ENCODE measurements at regions not wholly inside any gene's neighbourhood (a gene's known extent, or its start where the extent isn't known, plus 50 kb on each side); places are given as distances from the start of the nearest gene placed in this dataset.
"Not testable (repeated sequence)": the region's sequence is repeated elsewhere in the genome, so short reads cannot be mapped to it uniquely, and the experiment has no call there.

DNA sequence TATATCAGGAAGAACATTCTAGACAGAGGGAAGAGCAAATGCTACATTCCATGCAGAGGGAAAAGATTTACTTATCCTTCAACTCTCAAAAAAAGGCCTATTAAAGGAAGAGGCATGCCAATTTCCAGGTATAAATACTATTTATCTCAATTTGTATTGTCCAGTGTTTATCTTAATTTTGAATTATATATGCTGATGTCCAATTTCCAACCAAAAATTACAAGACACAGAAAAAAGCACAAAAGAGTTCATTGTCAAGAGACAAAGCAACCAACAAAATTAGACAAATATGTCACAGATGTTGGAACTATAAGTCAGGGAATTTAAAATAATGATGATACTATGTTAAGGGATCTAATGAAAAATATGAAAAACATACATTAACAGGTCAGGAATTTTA lies 286.6 kb upstream of the SFSWAP start:
- no peak for DNase-seq (ENCODE audit: low spot score)
- in situ Hi-C loops (cut with MboI; ENCODE audit: low sequenced_read_pairs, unreplicated experiment): no loop called here
- TF ChIP-seq, protein P1, sequence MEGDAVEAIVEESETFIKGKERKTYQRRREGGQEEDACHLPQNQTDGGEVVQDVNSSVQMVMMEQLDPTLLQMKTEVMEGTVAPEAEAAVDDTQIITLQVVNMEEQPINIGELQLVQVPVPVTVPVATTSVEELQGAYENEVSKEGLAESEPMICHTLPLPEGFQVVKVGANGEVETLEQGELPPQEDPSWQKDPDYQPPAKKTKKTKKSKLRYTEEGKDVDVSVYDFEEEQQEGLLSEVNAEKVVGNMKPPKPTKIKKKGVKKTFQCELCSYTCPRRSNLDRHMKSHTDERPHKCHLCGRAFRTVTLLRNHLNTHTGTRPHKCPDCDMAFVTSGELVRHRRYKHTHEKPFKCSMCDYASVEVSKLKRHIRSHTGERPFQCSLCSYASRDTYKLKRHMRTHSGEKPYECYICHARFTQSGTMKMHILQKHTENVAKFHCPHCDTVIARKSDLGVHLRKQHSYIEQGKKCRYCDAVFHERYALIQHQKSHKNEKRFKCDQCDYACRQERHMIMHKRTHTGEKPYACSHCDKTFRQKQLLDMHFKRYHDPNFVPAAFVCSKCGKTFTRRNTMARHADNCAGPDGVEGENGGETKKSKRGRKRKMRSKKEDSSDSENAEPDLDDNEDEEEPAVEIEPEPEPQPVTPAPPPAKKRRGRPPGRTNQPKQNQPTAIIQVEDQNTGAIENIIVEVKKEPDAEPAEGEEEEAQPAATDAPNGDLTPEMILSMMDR (IDR thresholded peaks at IDR 0.05; ENCODE audit: borderline replicate concordance, control extremely low read depth, extremely low read depth, insufficient read depth, missing control alignments): no peak

DNA sequence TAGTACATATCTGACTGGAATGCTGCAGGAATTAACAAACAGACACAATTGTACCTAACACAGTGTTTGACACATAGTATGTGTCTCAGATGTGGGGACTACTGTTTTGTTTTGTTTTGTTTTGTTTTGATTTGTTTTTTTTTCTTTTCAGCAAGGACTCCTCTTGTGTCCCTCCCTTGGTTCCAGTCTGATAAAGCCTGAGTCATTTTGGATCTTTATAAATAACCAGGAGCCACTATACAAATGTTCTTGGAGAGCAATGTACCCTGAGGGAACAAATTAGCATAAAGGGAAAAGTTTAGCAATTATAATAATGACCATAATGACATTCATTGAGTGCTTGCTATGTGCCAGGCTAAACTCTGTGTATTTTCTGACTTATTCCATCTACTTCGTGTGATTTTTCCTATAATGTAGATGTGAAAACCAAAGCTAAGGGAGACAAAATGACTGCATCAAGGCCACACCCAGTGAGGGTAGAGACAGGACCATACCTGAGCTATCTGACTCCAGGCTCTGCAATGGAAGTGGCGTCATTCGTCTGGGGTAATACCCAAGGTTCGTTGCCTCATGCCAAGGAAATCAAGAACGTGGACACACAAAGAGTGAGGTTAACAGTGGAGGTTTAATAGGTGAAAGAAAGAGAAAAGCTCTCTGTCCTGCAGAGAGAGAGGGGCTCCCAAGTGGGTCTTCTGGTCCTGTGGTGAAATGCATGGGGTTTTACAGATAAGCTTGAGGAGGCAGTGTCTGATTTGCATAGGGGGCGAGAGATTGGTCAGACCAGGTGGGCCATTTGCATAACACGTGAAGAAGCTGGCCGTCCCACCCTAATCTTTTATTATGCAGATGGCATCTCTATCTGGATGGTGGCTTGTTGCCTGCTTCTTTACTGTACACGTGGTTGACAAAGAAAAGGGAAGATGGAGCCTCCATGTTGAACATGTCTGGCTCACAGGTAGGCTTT lies 285.5 kb upstream of the SFSWAP start:
- TF ChIP-seq, protein P1 (IDR thresholded peaks at IDR 0.05; ENCODE audit: borderline replicate concordance, control extremely low read depth, extremely low read depth, insufficient read depth, missing control alignments): no peak
- no peak for DNase-seq (ENCODE audit: low spot score)
- in situ Hi-C loops (cut with MboI; ENCODE audit: low sequenced_read_pairs, unreplicated experiment): no loop called here

- TF ChIP-seq, protein P1 (IDR thresholded peaks at IDR 0.05; ENCODE audit: borderline replicate concordance, control extremely low read depth, extremely low read depth, insufficient read depth, missing control alignments): no peak
- DNase-seq (ENCODE audit: low spot score): no peak
- in situ Hi-C loops (cut with MboI; ENCODE audit: low sequenced_read_pairs, unreplicated experiment): no loop called here
Observed at GRCh38 chr12:131428091-131428685, 282.7 kb upstream of the SFSWAP start.

DNA sequence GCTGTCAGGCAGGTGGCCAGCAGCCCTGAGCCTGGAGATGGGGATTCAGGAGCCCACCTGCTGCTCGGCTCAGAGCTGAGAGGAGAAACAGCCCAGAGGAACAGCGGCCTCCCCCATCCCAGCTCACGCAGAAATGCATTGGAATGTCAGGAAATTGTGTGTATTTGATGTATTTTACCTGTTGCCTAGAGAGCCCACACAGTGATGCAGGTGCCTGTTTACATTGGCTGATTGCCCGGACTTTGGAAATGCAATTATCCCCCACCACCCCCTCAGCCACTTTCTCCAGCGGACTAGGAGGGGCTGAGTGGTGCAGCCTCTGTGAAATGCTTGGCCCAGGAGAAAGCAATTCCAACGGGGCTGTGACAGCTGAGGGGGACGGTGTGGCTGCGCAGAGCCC lies 281.7 kb upstream of the SFSWAP start:
- in situ Hi-C loops (cut with MboI; ENCODE audit: low sequenced_read_pairs, unreplicated experiment); DNase-seq (ENCODE audit: low spot score): not testable (repeated sequence)

DNA sequence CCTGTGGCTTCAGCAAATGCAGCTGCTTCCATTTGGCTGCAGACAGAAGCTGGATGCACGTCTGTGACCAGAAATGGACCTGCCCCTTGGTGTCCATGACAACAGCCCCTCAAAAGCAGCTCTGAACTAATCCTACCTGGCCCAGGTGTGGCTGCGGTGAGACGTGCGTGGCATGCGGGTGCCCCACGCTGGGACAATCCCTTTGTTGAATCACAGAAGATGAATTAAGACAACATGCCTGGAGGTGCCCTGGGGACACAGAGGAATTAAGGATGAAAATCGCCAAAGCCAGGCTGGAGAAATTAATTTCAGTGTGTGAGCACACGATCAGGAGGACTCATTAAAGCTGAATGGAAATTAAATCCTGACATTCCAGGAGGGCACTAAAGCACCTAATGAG lies 281.2 kb upstream of the SFSWAP start:
- in situ Hi-C loops (cut with MboI; ENCODE audit: low sequenced_read_pairs, unreplicated experiment); DNase-seq (ENCODE audit: low spot score): not testable (repeated sequence)

GRCh38 chr12:131430158-131430742 lies 280.6 kb upstream of the SFSWAP start:
- TF ChIP-seq, protein P1 (IDR thresholded peaks at IDR 0.05; ENCODE audit: borderline replicate concordance, control extremely low read depth, extremely low read depth, insufficient read depth, missing control alignments): no peak
- in situ Hi-C loops (cut with MboI; ENCODE audit: low sequenced_read_pairs, unreplicated experiment): no loop called here
- DNase-seq (ENCODE audit: low spot score): no peak

- DNase-seq (ENCODE audit: low spot score); in situ Hi-C loops (cut with MboI; ENCODE audit: low sequenced_read_pairs, unreplicated experiment): not testable (repeated sequence)
Observed at GRCh38 chr12:131431126-131431655, 279.7 kb upstream of the SFSWAP start.

Data from GM13976 (cell line).